NAMALWA (cell line): ENCODE measurements at regions not wholly inside any gene's neighbourhood (a gene's known extent, or its start where the extent isn't known, plus 50 kb on each side); places are given as distances from the start of the nearest gene placed in this dataset.
A peak's percentile ranks its signal among the peaks of the same experiment; 100 is the strongest.
"Not testable (repeated sequence)": the region's sequence is repeated elsewhere in the genome, so short reads cannot be mapped to it uniquely, and the experiment has no call there.

Experiments used
- DNase-seq: peaks from one replicate; pipeline ENCODE4 v3.0.0-alpha.2; 2015; ENCODE audit warnings: low spot score

- no peak for DNase-seq
Measured at GRCh38 chr9:94033383-94033782, 50.9 kb upstream of the PTPDC1 start.

GRCh38 chr9:94031946-94032345 lies 52.3 kb upstream of the PTPDC1 start:
- no peak for DNase-seq

GRCh38 chr9:94031380-94031779 lies 52.9 kb upstream of the PTPDC1 start:
- no peak for DNase-seq

GRCh38 chr9:94030318-94031179 lies 53.7 kb upstream of the PTPDC1 start:
- DNase-seq = no peak

GRCh38 chr9:94029932-94030317 lies 54.3 kb upstream of the PTPDC1 start:
- DNase-seq = no peak

GRCh38 chr9:94026816-94027215 lies 57.4 kb upstream of the PTPDC1 start:
- no peak for DNase-seq

- not testable (repeated sequence) for DNase-seq
Measured at GRCh38 chr9:94022476-94022875, 61.8 kb upstream of the PTPDC1 start.

GRCh38 chr9:94020836-94021235 lies 63.4 kb upstream of the PTPDC1 start:
- DNase-seq = not testable (repeated sequence)

GRCh38 chr9:94018628-94019027 lies 63.5 kb upstream of the BARX1 start:
- no peak for DNase-seq

GRCh38 chr9:94017939-94018531 lies 62.9 kb upstream of the BARX1 start:
- DNase-seq = no peak

GRCh38 chr9:94016744-94017143 lies 61.6 kb upstream of the BARX1 start:
- no peak for DNase-seq

GRCh38 chr9:94014920-94015319 lies 59.8 kb upstream of the BARX1 start:
- no peak for DNase-seq

GRCh38 chr9:94014066-94014654 lies 59.0 kb upstream of the BARX1 start:
- peak; percentile 32 for DNase-seq

- DNase-seq = no peak
Measured at GRCh38 chr9:94010980-94011533, 55.9 kb upstream of the BARX1 start.

GRCh38 chr9:94005272-94005901 lies 50.2 kb upstream of the BARX1 start:
- no peak for DNase-seq
